Ascending aorta (tissue), 2 donors: ENCODE measurements at regions not wholly inside any gene's neighbourhood (a gene's known extent, or its start where the extent isn't known, plus 50 kb on each side); places are given as distances from the start of the nearest gene placed in this dataset.

Source experiments
- DNase-seq, 2 donors: peaks; one replicate each; pipeline ENCODE4 v3.0.0-alpha.2; 2019; ENCODE audit warnings: low spot score in 2 of 2
- H3K27ac ChIP-seq, 2 donors: fragments of 200-600 bp; sonication (generic); one replicate each; pipeline ENCODE4 v1.5.1; 2016 to 2017; ENCODE audit warnings: mild to moderate bottlenecking in 1 of 2
- H3K27me3 ChIP-seq: fragments of 200-600 bp; sonication (generic); one replicate; pipeline ENCODE4 v1.5.1; 2017
- H3K36me3 ChIP-seq, 2 donors: fragments of 200-600 bp; sonication (generic); one replicate each; pipeline ENCODE4 v1.5.1; 2016
- H3K4me1 ChIP-seq, 2 donors: fragments of 200-600 bp; sonication (generic); one replicate each; pipeline ENCODE4 v1.5.1; 2016 to 2017; ENCODE audit warnings: mild to moderate bottlenecking in 1 of 2
- H3K4me3 ChIP-seq, 2 donors: fragments of 200-600 bp; sonication (generic); one replicate each; pipeline ENCODE4 v1.5.1; 2016 to 2017; ENCODE audit warnings: mild to moderate bottlenecking in 1 of 2
- H3K9me3 ChIP-seq, 2 donors: fragments of 200-600 bp; sonication (generic); one replicate each; pipeline ENCODE4 v1.5.1; 2016
- intact Hi-C: fragments of 100-400 bp; cut with DNase I; formaldehyde crosslinking; loops from one replicate; pipeline ENCODE4 v1.15.1; 2023
- TF ChIP-seq, protein P1 (sequence below), 3 experiments: fragments of 200-600 bp in 2 of 3; fragments of 450-650 bp in 1 of 3; sonication (generic) in 2 of 3; IDR thresholded peaks; one replicate each; pipeline ENCODE4 v1.5.1; 2016 to 2019; ENCODE audit warnings: antibody characterized with exemption in 3 of 3, mild to moderate bottlenecking in 1 of 3, moderate library complexity in 1 of 3

DNA sequence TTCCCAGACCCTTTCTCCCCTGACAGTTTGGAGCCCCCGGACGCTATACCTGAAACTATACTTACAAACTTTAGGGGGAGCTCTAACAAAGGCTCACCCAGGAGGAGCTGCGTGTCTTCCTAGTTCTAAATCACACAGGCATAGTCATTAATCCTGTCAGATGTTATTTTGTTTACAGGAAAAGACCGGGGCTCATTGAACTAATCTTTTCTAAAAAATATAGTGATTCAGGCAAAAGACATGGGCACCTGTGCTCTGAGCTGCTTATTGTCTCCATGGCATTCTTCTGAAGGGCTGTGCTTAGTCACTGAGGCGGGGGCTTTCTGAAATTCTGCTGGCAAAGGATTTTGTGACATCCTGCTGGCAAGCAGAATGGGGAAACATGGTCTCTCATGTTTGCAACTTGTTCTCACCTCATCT, 1577.0 kb downstream of the NCAM2 start:
- no peak for DNase-seq
- no peaks in the 10 kb centered on the region for H3K27me3 ChIP-seq
- intact Hi-C loops, result no loop called here
- H3K4me1 ChIP-seq, result no peaks in the 10 kb centered on the region
- H3K27ac ChIP-seq, result no peak overlapping the region
- H3K4me3 ChIP-seq, result no peak overlapping the region
- TF ChIP-seq, protein P1, sequence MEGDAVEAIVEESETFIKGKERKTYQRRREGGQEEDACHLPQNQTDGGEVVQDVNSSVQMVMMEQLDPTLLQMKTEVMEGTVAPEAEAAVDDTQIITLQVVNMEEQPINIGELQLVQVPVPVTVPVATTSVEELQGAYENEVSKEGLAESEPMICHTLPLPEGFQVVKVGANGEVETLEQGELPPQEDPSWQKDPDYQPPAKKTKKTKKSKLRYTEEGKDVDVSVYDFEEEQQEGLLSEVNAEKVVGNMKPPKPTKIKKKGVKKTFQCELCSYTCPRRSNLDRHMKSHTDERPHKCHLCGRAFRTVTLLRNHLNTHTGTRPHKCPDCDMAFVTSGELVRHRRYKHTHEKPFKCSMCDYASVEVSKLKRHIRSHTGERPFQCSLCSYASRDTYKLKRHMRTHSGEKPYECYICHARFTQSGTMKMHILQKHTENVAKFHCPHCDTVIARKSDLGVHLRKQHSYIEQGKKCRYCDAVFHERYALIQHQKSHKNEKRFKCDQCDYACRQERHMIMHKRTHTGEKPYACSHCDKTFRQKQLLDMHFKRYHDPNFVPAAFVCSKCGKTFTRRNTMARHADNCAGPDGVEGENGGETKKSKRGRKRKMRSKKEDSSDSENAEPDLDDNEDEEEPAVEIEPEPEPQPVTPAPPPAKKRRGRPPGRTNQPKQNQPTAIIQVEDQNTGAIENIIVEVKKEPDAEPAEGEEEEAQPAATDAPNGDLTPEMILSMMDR (IDR thresholded peaks at IDR 0.05), result peak in 1 of 3 experiments; percentile 9
- H3K9me3 ChIP-seq, result no peaks in the 10 kb centered on the region
- H3K36me3 ChIP-seq, result no peaks in the 10 kb centered on the region

DNA sequence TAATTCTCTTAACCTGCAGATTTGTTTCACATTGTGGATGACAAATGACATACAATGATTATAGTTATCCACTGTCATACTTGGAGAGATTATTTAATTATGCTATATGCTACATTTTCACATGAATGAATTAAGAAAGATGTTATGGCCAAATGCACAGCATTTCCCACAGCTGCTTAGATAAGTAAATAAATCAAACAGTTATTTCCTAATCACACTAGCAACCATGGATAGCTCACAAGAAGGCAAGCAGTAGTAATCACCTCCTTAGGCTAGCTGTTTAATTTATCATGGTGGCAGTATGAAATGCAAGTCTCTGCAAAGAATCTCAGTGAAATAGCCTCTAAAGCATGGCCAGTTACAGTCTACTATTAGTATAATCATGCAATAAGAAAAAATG, 1581.5 kb downstream of the NCAM2 start:
- no peak for DNase-seq
- no peak overlapping the region for H3K4me3 ChIP-seq
- H3K36me3 ChIP-seq, result no peaks in the 10 kb centered on the region
- H3K27ac ChIP-seq, result no peak overlapping the region
- intact Hi-C loops, result no loop called here
- H3K9me3 ChIP-seq, result no peaks in the 10 kb centered on the region
- TF ChIP-seq, protein P1 (IDR thresholded peaks at IDR 0.05), result no peak
- no peaks in the 10 kb centered on the region for H3K27me3 ChIP-seq
- H3K4me1 ChIP-seq, result no peaks in the 10 kb centered on the region

DNA sequence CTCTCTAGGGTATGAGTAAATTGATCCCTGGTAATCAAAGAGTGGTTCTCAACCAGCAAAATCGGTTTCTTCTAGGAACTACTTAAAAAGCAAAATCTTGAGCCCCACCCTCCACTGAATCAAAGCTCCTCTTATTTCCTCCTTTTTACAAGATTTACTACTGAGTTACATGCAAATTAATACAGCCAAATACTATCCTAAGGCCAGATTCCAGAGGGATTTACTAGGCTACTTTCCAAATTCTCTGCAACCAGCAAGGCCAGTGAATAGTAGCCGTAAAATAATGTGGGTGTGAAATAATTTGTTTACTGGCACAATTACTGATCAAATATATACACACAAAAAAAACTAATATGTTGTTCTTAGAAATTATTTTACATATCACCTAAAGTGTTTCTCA, 1583.8 kb downstream of the NCAM2 start:
- no peaks in the 10 kb centered on the region for H3K4me1 ChIP-seq
- H3K36me3 ChIP-seq, result no peaks in the 10 kb centered on the region
- no peak overlapping the region for H3K27ac ChIP-seq
- no peak for DNase-seq
- intact Hi-C loops, result no loop called here
- TF ChIP-seq, protein P1 (IDR thresholded peaks at IDR 0.05), result no peak
- no peaks in the 10 kb centered on the region for H3K9me3 ChIP-seq
- no peak overlapping the region for H3K4me3 ChIP-seq
- H3K27me3 ChIP-seq, result no peaks in the 10 kb centered on the region

DNA sequence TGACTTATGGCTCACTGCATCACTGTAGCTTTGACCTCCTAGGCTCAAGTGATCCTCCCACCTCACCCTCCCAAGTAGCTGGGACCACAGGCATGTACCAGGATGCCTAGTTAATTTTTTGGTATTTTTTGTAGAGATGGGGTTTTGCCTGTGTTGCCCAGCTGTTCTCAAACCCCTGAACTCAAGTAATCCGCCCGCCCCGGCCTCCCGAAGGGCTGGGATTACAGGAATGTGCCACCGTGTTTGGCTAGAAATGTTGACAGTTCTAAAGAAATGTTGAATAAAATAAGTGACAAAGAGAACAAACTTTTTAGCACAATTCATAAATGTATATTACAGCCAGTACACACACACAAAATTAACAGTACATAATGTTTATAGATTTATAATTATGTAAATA, 1586.1 kb downstream of the NCAM2 start:
- Histone ChIP-seq H3K4me3 (no peak overlapping the region), H3K27ac (no peak overlapping the region), H3K27me3 (no peaks in the 10 kb centered on the region), H3K36me3 (no peaks in the 10 kb centered on the region), H3K9me3 (no peaks in the 10 kb centered on the region), H3K4me1 (no peaks in the 10 kb centered on the region)
- intact Hi-C loops, result no loop called here
- no peak for DNase-seq
- TF ChIP-seq, protein P1 (IDR thresholded peaks at IDR 0.05), result no peak

DNA sequence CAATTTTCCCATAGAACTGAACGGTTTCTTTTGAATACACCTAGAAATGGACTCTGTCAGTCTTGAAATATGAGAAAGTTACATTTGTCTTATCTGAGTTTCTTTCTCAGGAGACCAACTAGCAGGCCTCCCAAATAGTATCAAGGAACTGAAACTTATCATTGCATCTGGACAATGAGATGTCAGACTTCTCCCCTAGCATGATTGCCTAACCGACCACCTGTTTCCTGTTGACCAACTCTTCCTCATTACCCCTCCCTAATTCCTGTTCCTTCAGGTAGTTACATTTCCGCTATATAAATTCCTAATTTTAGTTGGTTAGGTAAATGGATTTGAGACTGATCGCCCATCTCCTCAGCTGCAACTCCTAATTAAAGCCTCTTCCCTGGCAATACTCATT, 1587.3 kb downstream of the NCAM2 start:
- H3K4me1 ChIP-seq, result no peaks in the 10 kb centered on the region
- DNase-seq, result no peak
- H3K27ac ChIP-seq, result no peak overlapping the region
- H3K4me3 ChIP-seq, result no peak overlapping the region
- H3K36me3 ChIP-seq, result no peaks in the 10 kb centered on the region
- no peaks in the 10 kb centered on the region for H3K9me3 ChIP-seq
- TF ChIP-seq, protein P1 (IDR thresholded peaks at IDR 0.05), result no peak
- no peaks in the 10 kb centered on the region for H3K27me3 ChIP-seq
- intact Hi-C loops, result no loop called here

DNA sequence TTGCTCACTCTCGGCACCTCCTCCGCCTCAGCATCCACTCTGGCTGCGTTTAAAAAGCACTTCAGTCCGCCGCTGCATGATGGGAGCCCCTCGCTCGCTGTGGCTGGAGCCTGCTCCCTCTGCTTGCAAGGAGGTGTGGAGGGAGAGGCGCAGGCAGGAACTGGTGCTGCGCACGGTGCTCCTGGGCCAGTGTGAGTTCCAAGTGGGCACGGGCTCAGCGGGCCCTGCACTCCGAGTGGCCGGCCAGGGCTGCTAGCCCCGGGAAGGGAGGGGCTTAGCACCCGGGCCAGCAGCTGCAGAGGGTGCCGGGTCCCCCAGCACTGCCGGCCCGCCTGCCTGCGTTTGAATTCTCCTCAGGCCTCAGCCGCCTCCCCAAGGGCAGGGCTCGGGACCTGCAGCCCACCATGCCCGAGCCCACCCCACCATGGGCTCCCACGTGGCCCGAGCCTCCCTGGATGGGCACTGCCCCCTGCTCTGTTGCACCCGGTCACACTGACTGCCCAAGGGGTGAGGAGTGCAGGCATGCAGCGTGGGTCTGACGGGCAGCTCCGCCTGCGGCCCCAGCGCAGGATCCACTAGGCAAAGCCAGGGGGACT, 1599.5 kb downstream of the NCAM2 start:
- DNase-seq, result no peak
- Histone ChIP-seq H3K27ac (no peak overlapping the region), H3K4me3 (no peak overlapping the region), H3K36me3 (no peaks in the 10 kb centered on the region), H3K4me1 (no peaks in the 10 kb centered on the region), H3K9me3 (no peaks in the 10 kb centered on the region), H3K27me3 (no peaks in the 10 kb centered on the region)
- TF ChIP-seq, protein P1 (IDR thresholded peaks at IDR 0.05), result no peak
- intact Hi-C loops, result no loop called here
